ENCODE measurements at regions not wholly inside any gene's neighbourhood (a gene's known extent, or its start where the extent isn't known, plus 50 kb on each side); places are given as distances from the start of the nearest gene placed in this dataset.

- peak overlapping the region in 1 of 4 donors; percentile 43 for H3K27ac ChIP-seq
- DNase-seq (no peak), ATAC-seq (no peak)
- no peak for TF ChIP-seq POLR2A (IDR thresholded peaks at IDR 0.05)
- TF ChIP-seq CTCF (IDR thresholded peaks at IDR 0.05 in 4 of 5, conservative IDR thresholded peaks at IDR 0.05 in 1 of 5): no peak
- in situ Hi-C loops (cut with MboI; ENCODE audit: low sequenced_read_pairs in 4 of 4): no loop called here
- H3K4me1 ChIP-seq: peaks cover 0 to 3% of the 10 kb centered on the region in 2 donors
- H3K36me3 ChIP-seq: no peaks in the 10 kb centered on the region
- H3K4me3 ChIP-seq: no peak overlapping the region
- no peaks in the 10 kb centered on the region for H3K9me3 ChIP-seq
- intact Hi-C loops (cut with DNase I; ENCODE audit: low total_unique reads): no loop called here
- H3K27me3 ChIP-seq: no peaks in the 10 kb centered on the region
Observed at GRCh38 chr1:81431624-81432000, 369.1 kb upstream of the ADGRL2 start.

DNA sequence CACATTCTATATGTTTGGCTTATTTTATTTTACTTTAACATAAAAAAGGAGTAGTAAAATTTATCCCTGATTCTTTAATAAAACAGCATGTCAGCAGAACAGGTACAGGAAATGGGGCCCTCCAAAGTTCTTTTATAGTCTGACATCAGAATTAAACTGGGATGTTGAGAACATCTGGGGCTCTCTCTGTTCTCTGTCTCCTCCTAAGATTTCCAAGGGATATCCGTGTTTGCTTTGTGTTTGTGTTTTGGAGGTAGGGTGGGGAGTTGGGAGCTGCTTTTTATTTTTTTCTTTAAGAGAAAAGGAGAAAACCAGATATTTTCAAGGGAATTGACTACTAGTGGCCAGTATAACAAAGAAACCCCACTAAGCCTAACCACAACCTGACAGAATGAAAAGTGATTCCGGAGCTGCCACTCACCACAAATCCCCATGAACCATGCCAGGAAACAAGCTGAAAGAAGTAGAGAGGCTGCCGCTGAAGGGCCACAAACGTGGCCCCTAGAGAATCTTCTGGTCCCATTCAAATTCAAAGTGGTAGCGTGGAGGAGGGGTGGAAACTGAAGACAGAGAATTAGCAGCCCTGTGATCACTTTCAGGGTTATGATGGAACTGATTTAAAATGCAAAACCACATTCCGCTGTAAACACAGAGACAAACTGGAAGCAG is 369.6 kb upstream of the ADGRL2 start:
- Histone ChIP-seq H3K4me1 (peaks cover 0 to 3% of the 10 kb centered on the region in 2 donors), H3K27me3 (no peaks in the 10 kb centered on the region), H3K36me3 (no peaks in the 10 kb centered on the region), H3K9me3 (no peaks in the 10 kb centered on the region), H3K27ac (peak overlapping the region in 1 of 4 donors; percentile 43), H3K4me3 (no peak overlapping the region)
- no peak for ATAC-seq
- in situ Hi-C loops (cut with MboI; ENCODE audit: low sequenced_read_pairs in 4 of 4) (no loop called here), intact Hi-C loops (cut with DNase I; ENCODE audit: low total_unique reads) (no loop called here)
- TF ChIP-seq CTCF (IDR thresholded peaks at IDR 0.05 in 4 of 5, conservative IDR thresholded peaks at IDR 0.05 in 1 of 5) (no peak), POLR2A (IDR thresholded peaks at IDR 0.05) (no peak)
- no peak for DNase-seq

DNA sequence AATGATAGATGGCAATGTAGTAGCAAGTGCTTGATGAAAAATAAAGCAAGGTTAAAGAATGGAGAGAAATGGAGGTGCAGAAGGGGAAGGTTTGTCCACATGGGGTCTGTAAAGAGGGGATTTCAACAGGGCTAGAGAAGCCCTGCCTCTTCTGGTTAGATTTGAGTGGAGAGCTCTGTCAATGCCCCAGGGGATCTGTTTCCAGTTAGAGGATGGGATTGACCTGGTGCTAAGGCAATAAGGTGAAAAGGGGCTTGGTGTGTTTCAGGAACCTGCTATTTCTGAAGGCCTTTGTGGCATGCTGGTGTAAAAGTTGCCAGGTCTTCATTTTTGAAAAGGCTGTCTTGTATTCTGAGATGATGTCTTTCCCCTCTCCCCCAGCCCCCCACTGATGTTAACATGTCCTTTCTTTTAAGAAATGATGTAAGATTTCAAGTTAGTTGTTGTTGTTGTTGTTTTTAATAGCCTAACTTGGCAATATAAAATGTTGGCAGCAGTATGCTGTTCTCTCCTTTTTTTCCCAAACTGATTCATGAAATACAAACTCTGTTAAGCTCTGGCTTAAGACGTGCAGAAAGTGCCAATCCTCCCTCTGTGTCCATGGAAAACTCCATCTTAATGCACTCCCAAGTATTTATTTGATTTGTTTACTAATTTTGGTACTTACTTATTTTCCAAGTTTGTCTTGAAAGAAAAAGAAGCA is 370.3 kb upstream of the ADGRL2 start:
- Histone ChIP-seq H3K27ac (no peak overlapping the region), H3K4me3 (no peak overlapping the region)
- no peak for TF ChIP-seq POLR2A (IDR thresholded peaks at IDR 0.05)
- no peak for TF ChIP-seq CTCF (IDR thresholded peaks at IDR 0.05 in 4 of 5, conservative IDR thresholded peaks at IDR 0.05 in 1 of 5)

DNA sequence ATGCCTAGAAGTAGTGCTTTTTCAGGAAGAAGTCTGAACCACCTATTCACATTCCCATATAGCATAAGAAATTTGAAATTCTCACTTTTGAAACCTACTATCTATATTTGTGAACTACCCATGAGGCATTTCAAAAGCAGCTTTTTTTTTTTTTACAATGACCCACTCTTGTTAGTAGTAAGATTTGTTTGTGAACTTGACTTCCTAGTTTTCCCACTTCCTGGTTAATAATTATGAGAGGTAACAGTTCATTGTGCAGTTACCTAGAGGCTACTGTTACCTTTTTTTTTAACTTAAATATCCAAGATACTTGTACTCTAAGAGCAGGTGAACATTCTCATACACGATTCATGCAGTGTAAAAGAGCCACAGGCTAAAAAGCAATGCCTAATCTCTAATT is 371.7 kb upstream of the ADGRL2 start:
- in situ Hi-C loops (cut with MboI; ENCODE audit: low sequenced_read_pairs in 4 of 4): no loop called here

More for the DNA sequence above, 370.3 kb upstream of the ADGRL2 start:
- no peak for ATAC-seq
- Histone ChIP-seq H3K4me1 (peaks cover 0 to 3% of the 10 kb centered on the region in 2 donors), H3K9me3 (no peaks in the 10 kb centered on the region), H3K27me3 (no peaks in the 10 kb centered on the region), H3K36me3 (no peaks in the 10 kb centered on the region)
- in situ Hi-C loops (cut with MboI; ENCODE audit: low sequenced_read_pairs in 4 of 4): no loop called here
- intact Hi-C loops (cut with DNase I; ENCODE audit: low total_unique reads): no loop called here
- DNase-seq: no peak

More for the DNA sequence above, 371.7 kb upstream of the ADGRL2 start:
- Histone ChIP-seq H3K27ac (no peak overlapping the region), H3K9me3 (no peaks in the 10 kb centered on the region), H3K27me3 (no peaks in the 10 kb centered on the region), H3K4me1 (peaks cover 0 to 3% of the 10 kb centered on the region in 2 donors), H3K4me3 (no peak overlapping the region), H3K36me3 (no peaks in the 10 kb centered on the region)
- DNase-seq (no peak), ATAC-seq (no peak)
- intact Hi-C loops (cut with DNase I; ENCODE audit: low total_unique reads): no loop called here
- TF ChIP-seq POLR2A (IDR thresholded peaks at IDR 0.05) (no peak), CTCF (IDR thresholded peaks at IDR 0.05 in 4 of 5, conservative IDR thresholded peaks at IDR 0.05 in 1 of 5) (no peak)
